HG03439 (cell line): ENCODE measurements at regions not wholly inside any gene's neighbourhood (a gene's known extent, or its start where the extent isn't known, plus 50 kb on each side); places are given as distances from the start of the nearest gene placed in this dataset.

Experiments used
- ATAC-seq: cut with Tn5 transposase; IDR thresholded peaks from one replicate; pipeline ENCODE4 v1.9.1; 2021; ENCODE audit warnings: mild to moderate bottlenecking, moderate library complexity; ENCODE audit not compliant: unreplicated experiment

DNA sequence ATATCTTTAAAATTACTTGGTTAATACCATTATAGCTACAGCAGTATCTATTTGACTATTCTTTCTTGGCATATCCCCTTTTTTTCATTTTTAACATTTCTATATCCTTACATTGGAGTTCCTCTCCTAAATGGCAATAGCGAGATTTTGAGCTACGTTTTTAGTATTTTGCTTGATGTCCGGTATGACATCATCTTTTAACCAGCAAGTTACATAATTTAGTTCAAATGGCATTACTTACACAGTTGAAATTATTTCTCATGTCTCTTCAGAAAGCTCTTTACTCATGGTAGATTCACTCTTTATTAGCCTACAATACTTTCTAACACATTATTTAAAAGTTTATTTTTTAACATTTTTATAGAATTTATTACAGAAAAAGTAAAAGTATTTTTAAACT lies 701.7 kb upstream of the EPHA7 start:
- no peak for ATAC-seq

DNA sequence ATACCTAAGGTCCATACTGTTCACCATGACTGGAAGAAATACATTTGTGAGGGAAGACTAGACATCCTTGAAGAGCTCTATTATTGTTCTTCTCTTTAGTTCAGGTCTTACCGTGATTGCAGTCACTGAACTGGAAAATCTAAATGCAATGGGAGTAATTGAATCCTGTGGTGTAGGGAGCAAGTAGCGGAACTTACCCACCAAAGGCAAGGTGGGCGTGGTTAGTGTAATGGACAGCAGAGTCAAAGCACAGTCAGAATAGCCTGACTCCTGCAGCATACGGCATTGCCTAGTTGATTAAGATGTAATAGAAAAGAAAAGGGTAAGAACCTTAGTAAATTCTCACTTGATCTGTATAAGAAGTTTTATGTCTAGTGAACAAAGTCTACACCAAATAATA lies 679.7 kb upstream of the EPHA7 start:
- ATAC-seq = no peak

DNA sequence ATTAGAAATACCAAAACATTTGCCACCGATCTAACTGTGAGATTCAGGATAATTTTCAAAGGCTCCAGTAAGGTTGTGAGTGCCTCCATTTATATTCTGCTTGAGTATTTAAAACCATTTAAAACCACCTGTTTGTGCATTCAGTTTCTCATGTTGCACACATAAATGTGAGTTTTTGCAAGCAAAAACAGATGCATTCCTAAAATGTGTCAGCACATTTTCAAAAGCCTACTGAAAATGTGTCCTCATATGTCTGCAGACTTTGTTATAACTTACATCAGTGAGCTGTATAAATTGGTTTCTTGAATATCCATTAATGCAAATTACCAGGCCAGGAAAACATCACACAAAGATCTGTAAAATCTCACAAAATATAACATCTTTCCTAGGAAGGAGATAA lies 676.6 kb upstream of the EPHA7 start:
- ATAC-seq = no peak

DNA sequence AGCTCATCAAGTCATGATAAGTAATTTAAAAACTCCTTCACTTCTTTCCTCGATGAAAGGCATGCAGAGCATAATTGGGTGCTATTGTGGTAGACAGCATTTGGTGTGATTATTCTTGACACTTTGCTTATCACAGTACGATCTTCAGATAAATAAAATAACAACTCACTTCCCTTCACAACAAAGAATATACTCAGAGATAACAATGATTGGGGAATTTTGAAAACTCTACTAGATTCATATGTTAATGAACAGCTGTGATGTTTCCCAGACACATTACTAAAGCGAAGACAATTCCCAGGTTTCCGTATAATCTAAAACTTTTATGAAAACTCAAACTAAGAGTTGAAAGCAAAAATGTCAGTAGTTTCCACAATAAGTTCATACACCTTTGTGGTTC lies 670.6 kb upstream of the EPHA7 start:
- ATAC-seq = no peak

DNA sequence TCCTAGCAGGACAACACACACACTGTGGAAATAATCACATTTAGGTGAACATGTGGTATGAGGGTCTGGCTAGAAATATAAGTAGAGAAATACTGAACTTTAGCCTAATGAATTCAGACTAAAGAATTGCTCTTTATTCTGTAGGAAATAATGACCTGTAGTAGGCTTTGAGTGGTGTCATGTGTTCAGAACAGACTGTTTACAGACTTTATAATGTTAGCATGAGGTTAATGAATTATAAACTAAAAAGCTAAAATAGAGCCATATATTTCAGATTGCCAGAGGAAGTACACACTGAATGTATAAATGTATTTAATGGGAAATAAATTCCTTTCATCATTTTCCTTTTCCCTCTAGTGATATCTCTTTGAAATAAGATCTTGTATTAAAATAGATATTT lies 669.5 kb upstream of the EPHA7 start:
- no peak for ATAC-seq

DNA sequence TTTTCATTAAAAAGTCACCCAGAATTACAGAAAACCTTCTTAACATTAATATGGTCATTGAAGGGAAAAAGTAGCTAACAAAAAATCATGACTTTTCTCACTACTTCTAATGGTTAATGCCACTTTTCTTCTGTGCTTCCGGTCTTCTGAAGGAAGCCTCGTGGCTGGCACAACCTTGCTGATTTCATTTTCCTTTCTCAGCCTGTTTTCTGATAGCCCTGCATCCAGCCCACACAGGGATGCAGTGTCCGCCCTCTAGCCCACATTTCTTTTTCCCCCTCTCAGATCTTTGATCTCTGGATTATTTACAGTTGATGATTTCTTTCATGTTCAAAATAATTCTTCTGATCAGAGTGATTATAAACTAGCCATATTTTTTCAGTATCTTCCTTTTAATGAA lies 655.4 kb upstream of the EPHA7 start:
- no peak for ATAC-seq

DNA sequence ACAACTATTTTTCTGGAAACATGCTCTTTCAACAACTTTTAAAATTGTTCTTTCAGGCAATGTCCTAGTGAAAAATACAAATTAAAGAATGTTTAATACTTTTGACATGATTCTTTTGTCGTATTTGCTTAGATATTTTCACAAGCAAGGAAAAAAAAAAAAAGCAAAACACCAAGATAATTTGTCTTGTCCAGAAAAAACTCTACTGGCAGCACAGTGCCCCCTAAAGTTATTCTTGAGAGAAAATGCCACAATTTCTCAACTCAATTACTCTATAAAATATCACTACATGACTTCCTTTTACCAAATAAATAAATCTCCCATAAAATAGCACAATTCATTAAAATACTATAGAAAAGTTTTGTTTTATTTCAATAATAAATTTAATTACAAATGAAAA lies 652.5 kb upstream of the EPHA7 start:
- ATAC-seq = no peak

DNA sequence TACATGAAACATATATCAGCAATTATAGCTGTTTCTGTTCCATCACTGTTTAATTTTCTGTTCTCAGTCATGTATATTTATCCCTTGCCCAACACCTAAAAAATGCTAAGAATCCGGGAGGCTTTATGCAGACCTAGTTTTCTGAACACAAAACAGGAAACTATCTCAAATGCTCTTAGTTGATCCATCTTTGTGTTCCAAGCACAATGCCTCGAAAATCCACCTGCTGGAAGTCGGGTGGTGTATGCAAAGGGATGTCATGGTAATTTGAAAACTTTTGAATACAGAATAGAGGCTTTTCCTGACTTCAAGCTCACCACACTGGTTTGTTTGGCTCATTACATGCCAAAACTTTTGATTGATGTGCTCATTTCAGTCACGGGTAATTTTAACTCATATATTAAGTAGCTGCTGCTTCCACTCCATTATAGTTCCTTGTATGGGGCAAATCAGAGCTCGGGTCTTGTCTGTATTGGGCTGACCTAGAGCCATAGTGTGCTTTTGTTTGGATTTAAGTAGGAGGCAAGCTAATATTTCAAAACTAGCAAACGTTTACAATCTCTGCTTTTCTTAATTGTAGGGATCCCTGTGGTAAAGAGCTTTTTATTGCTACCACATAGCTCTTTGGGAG lies 646.5 kb upstream of the EPHA7 start:
- no peak for ATAC-seq

DNA sequence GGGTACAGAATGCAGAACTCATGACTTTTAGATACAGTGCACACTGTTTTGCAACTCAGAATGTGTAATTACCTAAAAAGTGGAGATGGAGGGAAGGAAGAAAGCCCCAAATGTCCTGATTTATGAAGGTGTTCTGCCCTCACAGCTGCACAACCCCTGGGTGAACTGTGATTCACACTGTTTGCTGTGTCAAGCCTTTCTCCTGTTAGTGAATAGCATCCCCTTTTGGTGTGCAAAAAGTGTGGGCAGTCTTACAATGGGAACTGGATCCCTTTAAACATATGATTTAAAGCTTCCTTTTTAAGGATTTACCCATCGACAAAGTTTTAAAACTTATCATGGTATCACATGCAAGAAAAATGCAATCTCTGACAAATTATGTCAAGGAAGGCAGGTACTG lies 633.4 kb upstream of the EPHA7 start:
- no peak for ATAC-seq

DNA sequence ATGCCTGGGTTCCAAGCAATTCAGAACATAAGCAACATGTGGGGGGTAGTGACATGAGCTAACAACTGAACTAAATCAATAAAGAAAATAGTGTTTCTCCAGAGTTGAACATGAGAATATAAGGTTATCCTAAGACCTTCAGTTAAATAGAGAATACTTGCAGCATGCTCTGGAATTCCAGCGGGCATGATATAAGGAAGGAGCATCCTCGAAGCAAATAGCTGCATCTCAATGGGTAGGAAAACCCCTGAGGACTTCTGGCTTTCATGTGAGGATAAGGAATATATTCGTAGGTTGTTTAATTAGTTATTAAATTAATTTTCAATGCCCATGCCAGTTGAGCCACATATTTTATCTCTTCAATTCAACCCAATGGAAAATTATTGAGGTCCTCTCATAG lies 631.2 kb upstream of the EPHA7 start:
- no peak for ATAC-seq

DNA sequence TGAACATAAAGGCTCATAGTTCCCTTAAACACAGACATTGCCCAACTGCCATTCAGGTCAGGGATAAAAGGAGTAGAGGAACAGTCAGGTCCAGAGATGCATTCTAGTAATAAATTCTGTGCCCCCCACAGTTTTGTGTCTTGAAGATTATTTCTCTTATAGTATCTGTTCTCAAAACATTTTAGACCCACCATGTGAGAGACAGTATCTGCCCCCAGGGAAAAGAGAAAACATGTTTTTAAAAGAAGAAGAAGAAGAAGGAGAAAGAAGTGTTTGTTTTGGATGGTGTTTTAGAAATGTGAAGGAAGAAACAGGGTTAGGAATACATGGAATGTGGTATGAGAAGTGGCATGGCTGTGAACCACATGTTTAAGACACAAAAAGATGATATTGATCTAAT lies 629.6 kb upstream of the EPHA7 start:
- ATAC-seq = no peak

DNA sequence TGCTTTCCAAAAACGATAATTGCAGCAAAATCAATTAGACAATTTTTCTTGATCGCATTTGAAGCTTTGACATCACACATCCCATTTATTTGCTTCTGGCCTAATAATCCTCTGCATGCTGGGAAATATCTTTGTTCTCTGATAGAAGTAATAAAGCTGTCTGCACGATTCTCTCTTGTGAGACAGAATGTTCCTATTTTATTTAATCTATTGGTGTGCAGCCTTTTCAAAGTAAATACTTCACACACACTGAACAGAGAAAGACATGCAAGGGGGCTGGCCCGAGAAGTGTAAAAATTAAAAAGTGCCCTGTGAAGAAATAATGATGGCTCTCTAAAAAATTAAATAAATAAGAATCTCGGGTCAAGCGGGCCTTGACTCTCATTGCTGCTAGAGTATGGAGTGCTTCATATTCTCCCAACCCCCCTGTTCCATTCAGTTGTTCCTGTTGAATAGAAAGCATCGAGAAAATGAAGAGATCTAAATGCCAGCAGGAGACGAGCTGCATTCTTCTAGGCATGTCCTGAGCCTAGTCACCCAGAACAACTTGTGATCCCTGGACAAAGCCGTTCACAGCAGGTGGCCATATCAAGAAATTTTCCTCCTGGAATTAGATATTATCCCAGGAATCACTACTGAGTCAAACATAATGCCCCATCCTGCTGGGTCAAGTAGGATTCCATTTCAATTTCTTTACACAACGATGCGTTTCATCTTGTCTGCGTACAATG lies 625.9 kb upstream of the EPHA7 start:
- ATAC-seq = no peak

DNA sequence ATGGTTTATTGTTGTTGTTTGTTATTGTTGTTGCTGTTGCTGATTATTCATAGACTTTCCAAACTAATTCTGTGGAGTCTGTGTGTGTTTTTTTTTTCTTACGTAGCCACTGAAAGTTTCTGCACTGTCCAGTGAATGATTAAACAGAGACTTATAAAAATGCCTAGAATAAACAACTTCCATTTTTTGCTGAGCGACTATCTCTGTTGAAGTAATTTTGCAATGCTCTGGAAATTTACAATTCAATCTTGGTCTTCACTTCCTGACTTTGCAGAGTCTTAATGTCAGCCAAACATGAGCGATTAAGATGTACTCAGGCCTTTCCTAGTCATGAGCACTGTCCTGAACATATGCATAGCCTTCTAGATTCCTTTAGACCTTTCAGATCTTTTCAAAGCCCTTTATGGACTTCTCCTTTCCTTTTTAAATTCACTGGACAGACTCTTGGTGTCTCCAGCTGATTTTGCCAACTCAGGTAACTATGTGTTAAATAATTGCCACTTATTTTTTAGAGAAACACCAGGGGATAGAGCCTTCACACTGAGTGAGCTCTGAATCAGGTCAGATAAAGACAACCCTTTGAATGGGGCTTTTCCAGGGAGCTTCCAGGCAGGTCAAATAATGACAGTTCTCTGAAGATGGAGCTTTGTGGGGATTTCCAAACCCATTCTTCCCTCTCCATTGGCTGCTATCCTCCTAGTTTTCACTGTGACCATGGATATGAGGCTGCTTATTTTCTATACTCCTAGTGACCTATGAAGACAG lies 622.8 kb upstream of the EPHA7 start:
- ATAC-seq = no peak

DNA sequence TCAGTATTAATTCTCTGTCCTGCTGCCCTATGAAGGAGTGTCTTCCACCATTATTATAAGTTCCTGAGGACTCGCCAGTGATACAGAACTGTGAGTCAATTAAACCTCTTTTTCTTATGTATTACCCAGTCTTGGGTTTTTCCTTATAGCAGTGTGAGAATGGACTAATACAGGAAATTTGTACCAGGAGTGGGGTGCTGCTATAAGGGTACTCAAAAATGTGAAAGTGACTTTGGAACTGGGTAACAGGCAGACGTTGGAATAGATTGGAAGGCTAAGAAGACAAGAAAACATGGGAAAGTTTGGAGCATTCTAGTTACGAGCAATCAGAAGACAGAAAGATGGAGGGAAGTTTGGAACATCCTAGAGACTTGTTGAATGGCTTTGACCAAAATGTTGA lies 616.7 kb upstream of the EPHA7 start:
- no peak for ATAC-seq

DNA sequence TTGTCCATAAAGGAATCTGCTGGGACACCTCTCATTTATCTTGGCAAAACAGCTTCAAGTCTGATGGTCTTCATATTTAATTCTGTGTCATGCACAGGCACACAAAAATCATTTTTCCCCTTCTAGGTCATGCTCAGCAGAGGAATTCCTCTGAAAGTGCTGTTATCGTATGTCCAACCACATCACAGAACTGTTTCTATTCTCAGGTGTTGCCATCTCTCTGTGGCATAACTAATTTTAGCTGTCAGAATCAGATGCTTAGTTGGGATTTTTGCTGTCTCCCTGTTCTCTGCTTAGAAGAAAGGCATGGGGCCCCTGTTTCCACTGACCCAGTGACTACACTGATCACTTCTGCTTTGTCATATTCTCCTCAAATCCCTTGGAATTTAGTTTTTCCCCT lies 608.0 kb upstream of the EPHA7 start:
- ATAC-seq = no peak

DNA sequence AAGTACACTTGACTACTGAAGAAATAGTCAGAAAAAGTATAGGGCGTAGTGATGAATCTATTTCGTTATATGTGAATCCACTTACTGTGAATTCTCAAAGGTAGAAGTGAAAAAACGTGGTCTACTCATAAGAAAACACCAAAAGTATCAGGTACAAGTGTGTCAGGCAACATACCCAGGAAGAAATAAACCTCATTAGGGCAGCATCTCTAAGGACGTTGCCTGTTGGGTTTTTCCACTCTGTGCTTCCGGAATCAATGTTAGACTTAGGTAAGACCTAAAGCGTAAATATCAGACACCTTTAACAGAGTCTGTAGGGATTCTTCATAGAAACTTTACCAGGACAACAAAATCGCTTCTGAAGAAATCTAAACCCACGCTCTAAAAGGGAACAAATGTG lies 607.2 kb upstream of the EPHA7 start:
- ATAC-seq = no peak

DNA sequence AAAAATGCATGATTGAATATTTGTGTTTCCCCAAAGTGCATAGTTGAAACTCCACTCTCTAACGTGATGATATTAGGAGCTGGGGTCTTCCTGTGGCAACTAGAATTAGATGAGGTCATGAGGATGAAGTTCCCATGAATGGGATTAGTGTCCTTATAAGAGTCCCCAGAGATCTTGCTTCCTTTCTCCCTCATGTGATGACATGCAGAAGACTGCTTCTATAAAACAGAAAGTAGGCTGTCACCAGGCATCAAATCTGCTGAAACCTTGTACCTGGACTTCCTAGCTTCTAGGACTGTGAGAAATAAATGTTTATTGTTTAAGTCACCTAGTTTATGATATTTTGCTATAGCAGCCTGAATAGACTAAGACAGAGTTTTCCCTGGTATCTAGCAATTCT lies 586.5 kb upstream of the EPHA7 start:
- no peak for ATAC-seq

DNA sequence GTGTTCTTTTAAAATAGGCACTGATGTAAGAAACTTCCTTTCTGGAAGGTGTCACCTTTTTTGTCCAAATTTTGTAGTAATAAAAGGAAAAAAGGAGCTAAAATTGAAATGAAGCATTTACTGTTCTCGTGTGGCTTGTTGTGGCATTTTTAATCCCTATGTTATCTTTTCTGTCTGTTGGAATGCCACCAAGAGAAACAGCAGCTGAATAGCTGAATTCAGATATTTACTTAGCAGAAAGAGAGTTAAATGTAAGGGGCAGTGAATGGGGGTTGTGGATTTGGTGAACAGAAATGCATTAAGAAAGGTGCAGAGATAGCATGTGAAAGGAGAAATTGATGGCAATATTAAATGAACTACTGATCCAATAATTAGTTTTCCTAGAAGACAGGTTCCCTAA lies 573.6 kb upstream of the EPHA7 start:
- ATAC-seq = no peak

DNA sequence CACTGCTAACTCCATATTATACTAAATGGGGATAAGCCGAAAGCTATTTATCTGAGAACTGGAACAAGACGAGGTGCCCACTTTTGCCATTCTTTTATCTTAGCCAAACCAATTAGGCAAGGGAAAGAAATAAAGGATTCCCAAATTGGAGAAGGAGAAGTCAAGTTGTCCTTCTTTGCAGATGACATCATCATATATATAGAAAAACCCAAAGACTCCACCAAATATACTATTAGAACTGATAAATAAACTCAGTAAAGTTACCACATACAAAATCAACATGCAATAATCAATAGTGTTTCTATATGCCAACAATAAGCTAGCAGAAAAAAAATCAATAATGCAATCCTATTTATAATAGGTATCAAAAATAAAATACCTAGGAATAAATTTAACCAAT lies 570.3 kb upstream of the EPHA7 start:
- ATAC-seq = no peak

DNA sequence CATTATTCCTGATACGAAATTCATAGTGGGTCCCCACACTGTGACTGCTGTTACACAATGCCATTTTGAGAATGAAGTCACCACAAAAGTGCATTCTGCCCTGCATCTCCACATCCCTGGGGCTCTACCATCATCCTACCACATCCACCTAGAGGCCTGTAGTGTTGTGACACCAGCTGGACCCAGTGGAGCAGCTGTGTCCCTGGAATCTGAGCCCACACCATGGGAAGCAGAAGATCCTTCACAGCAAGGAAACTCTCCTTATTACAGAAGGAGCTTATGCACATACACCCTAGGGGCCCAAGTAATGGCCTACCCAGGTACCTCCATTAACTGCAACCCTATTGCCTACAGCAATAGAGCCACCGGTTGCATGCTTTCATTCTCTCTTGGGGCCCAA lies 566.6 kb upstream of the EPHA7 start:
- no peak for ATAC-seq

DNA sequence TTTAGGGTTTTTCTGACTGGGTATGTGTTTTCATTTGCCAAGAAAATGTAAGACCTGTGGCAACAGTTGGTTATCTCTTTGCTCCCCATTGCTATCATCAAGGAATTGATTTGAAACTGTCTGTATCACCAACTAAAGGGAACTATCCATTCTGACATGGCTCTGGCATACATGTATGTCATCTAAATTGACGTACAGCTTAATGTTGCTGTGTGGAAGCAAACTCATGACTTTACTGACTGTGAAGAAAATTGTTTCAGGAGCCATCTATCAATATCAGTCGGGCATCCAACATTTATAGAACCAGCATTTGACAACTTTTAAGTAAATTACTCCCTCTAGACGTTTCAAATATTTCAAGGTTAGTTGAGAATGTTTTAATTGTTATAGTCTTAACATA lies 555.8 kb upstream of the EPHA7 start:
- ATAC-seq = no peak

DNA sequence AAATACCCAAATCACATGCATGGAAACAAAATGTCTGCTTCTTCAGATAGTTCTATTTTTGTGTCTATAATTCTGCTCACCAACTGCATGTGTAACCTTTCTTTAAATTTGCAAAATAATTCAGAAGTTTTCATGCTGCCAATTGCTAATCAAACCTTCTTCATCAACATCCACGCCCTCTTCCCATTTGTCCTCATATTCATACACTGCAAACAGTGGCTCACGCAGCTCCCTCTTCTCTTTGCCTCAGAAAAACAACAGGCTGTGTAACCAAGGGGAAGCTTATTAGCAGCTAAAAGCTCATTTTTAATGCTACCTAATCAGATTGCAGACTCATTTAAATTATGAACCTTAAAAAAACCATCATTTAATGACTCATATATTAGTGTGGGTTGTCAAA lies 555.0 kb upstream of the EPHA7 start:
- ATAC-seq = no peak
